ENCODE measurements at regions not wholly inside any gene's neighbourhood (a gene's known extent, or its start where the extent isn't known, plus 50 kb on each side); places are given as distances from the start of the nearest gene placed in this dataset.

GRCh38 chr18:64718808-64719207 is 569.9 kb upstream of the LINC00305 start:
- POLR2A ChIA-PET = no interaction called here
- no peak overlapping the region for H3K4me3 ChIP-seq (ENCODE audit: low read depth, low read length)
- no peak for DNase-seq (ENCODE audit: low read depth, low spot score)
- CTCF ChIA-PET = no interaction called here
- no peak for TF ChIP-seq CTCF (IDR thresholded peaks at IDR 0.05; ENCODE audit: insufficient read depth, low read length, missing control alignments)

- TF ChIP-seq CTCF (IDR thresholded peaks at IDR 0.05; ENCODE audit: insufficient read depth, low read length, missing control alignments) = no peak
- CTCF ChIA-PET = no interaction called here
- POLR2A ChIA-PET = no interaction called here
- DNase-seq (ENCODE audit: low read depth, low spot score) = no peak
- no peak overlapping the region for H3K4me3 ChIP-seq (ENCODE audit: low read depth, low read length)
These were observed 568.1 kb upstream of the LINC00305 start for GRCh38 chr18:64717026-64717425.

- ChIA-PET POLR2A (no interaction called here), CTCF (no interaction called here)
- no peak for TF ChIP-seq CTCF (IDR thresholded peaks at IDR 0.05; ENCODE audit: insufficient read depth, low read length, missing control alignments)
- DNase-seq (ENCODE audit: low read depth, low spot score) = no peak
- H3K4me3 ChIP-seq (ENCODE audit: low read depth, low read length) = no peak overlapping the region
These were observed 565.2 kb upstream of the LINC00305 start for GRCh38 chr18:64714086-64714485.

GRCh38 chr18:64713284-64713683 is 564.4 kb upstream of the LINC00305 start:
- POLR2A ChIA-PET = no interaction called here
- CTCF ChIA-PET = no interaction called here
- H3K4me3 ChIP-seq (ENCODE audit: low read depth, low read length) = no peak overlapping the region
- no peak for TF ChIP-seq CTCF (IDR thresholded peaks at IDR 0.05; ENCODE audit: insufficient read depth, low read length, missing control alignments)
- DNase-seq (ENCODE audit: low read depth, low spot score) = no peak

- no peak overlapping the region for H3K4me3 ChIP-seq (ENCODE audit: low read depth, low read length)
- ChIA-PET POLR2A (no interaction called here), CTCF (no interaction called here)
- TF ChIP-seq CTCF (IDR thresholded peaks at IDR 0.05; ENCODE audit: insufficient read depth, low read length, missing control alignments) = no peak
- no peak for DNase-seq (ENCODE audit: low read depth, low spot score)
These were observed 563.1 kb upstream of the LINC00305 start for GRCh38 chr18:64712035-64712434.

GRCh38 chr18:64710105-64710861 is 561.4 kb upstream of the LINC00305 start:
- POLR2A ChIA-PET = no interaction called here
- TF ChIP-seq CTCF (IDR thresholded peaks at IDR 0.05; ENCODE audit: insufficient read depth, low read length, missing control alignments) = no peak
- no peak for DNase-seq (ENCODE audit: low read depth, low spot score)
- H3K4me3 ChIP-seq (ENCODE audit: low read depth, low read length) = no peak overlapping the region
- CTCF ChIA-PET = no interaction called here
